ENCODE measurements at regions not wholly inside any gene's neighbourhood (a gene's known extent, or its start where the extent isn't known, plus 50 kb on each side); places are given as distances from the start of the nearest gene placed in this dataset.

- Histone ChIP-seq H3K4me3 (ENCODE audit: low read length, poor library complexity, severe bottlenecking) (no peak overlapping the region), H3K9ac (ENCODE audit: low read depth, low read length, poor library complexity, severe bottlenecking) (no peak overlapping the region), H3K27me3 (ENCODE audit: insufficient read depth, low read length, poor library complexity, severe bottlenecking) (no peaks in the 10 kb centered on the region), H3K9me3 (ENCODE audit: insufficient read depth, low read depth, low read length) (no peaks in the 10 kb centered on the region; the same call in 1 of the 2 replicates), H2AFZ (ENCODE audit: low read length) (no peak overlapping the region), H3K9me2 (replicated peaks; ENCODE audit: low read depth, low read length) (no peaks in the 10 kb centered on the region), H3K79me2 (ENCODE audit: insufficient read depth, low read length) (no peaks in the 10 kb centered on the region), H3F3A (ENCODE audit: low read depth) (no peaks in the 10 kb centered on the region), H4K20me1 (ENCODE audit: insufficient read depth, low read length, poor library complexity, severe bottlenecking) (no peaks in the 10 kb centered on the region), H3K4me2 (ENCODE audit: low read depth, low read length, poor library complexity, severe bottlenecking) (no peak overlapping the region), H3K4me1 (ENCODE audit: insufficient read depth, low read length, poor library complexity, severe bottlenecking) (no peaks in the 10 kb centered on the region), H3K36me3 (ENCODE audit: insufficient read depth, low read length) (no peaks in the 10 kb centered on the region)
- TF ChIP-seq CTCF (conservative IDR thresholded peaks at IDR 0.05; ENCODE audit: low read length), result no peak
Measured at GRCh38 chr12:115672506-115673080, 604.9 kb downstream of the MED13L start.

- H3K4me2 ChIP-seq (ENCODE audit: low read depth, low read length, poor library complexity, severe bottlenecking), result no peak overlapping the region
Measured at GRCh38 chr12:115672086-115672485, 605.4 kb downstream of the MED13L start.

GRCh38 chr12:115670869-115671268 lies 606.6 kb downstream of the MED13L start:
- no peak overlapping the region for H2AFZ ChIP-seq (ENCODE audit: low read length)
- H3K9ac ChIP-seq (ENCODE audit: low read depth, low read length, poor library complexity, severe bottlenecking), result no peak overlapping the region
- H3K4me1 ChIP-seq (ENCODE audit: insufficient read depth, low read length, poor library complexity, severe bottlenecking), result no peaks in the 10 kb centered on the region
- H3K27me3 ChIP-seq (ENCODE audit: insufficient read depth, low read length, poor library complexity, severe bottlenecking), result no peaks in the 10 kb centered on the region
- no peaks in the 10 kb centered on the region for H3K9me2 ChIP-seq (replicated peaks; ENCODE audit: low read depth, low read length)
- no peaks in the 10 kb centered on the region for H4K20me1 ChIP-seq (ENCODE audit: insufficient read depth, low read length, poor library complexity, severe bottlenecking)
- no peak overlapping the region for H3K4me2 ChIP-seq (ENCODE audit: low read depth, low read length, poor library complexity, severe bottlenecking)
- H3K9me3 ChIP-seq (ENCODE audit: insufficient read depth, low read depth, low read length), result no peaks in the 10 kb centered on the region; the same call in 1 of the 2 replicates
- no peaks in the 10 kb centered on the region for H3K36me3 ChIP-seq (ENCODE audit: insufficient read depth, low read length)
- H3F3A ChIP-seq (ENCODE audit: low read depth), result no peaks in the 10 kb centered on the region
- H3K79me2 ChIP-seq (ENCODE audit: insufficient read depth, low read length), result no peaks in the 10 kb centered on the region
- TF ChIP-seq EZH2phosphoT487 (IDR thresholded peaks at IDR 0.05; ENCODE audit: borderline replicate concordance), result no peak
- no peak for TF ChIP-seq CTCF (conservative IDR thresholded peaks at IDR 0.05; ENCODE audit: low read length)
- no peak overlapping the region for H3K4me3 ChIP-seq (ENCODE audit: low read length, poor library complexity, severe bottlenecking)

More at GRCh38 chr12:115672086-115672485, 605.4 kb downstream of the MED13L start:
- no peak overlapping the region for H3K9ac ChIP-seq (ENCODE audit: low read depth, low read length, poor library complexity, severe bottlenecking)
- no peak for TF ChIP-seq CTCF (conservative IDR thresholded peaks at IDR 0.05; ENCODE audit: low read length)
- TF ChIP-seq EZH2phosphoT487 (IDR thresholded peaks at IDR 0.05; ENCODE audit: borderline replicate concordance), result no peak
- H3K79me2 ChIP-seq (ENCODE audit: insufficient read depth, low read length), result no peaks in the 10 kb centered on the region
- H3K9me3 ChIP-seq (ENCODE audit: insufficient read depth, low read depth, low read length), result no peaks in the 10 kb centered on the region; the same call in 1 of the 2 replicates
- no peaks in the 10 kb centered on the region for H3K27me3 ChIP-seq (ENCODE audit: insufficient read depth, low read length, poor library complexity, severe bottlenecking)
- H4K20me1 ChIP-seq (ENCODE audit: insufficient read depth, low read length, poor library complexity, severe bottlenecking), result no peaks in the 10 kb centered on the region
- no peaks in the 10 kb centered on the region for H3F3A ChIP-seq (ENCODE audit: low read depth)
- no peaks in the 10 kb centered on the region for H3K9me2 ChIP-seq (replicated peaks; ENCODE audit: low read depth, low read length)
- no peaks in the 10 kb centered on the region for H3K4me1 ChIP-seq (ENCODE audit: insufficient read depth, low read length, poor library complexity, severe bottlenecking)
- no peaks in the 10 kb centered on the region for H3K36me3 ChIP-seq (ENCODE audit: insufficient read depth, low read length)
- no peak overlapping the region for H2AFZ ChIP-seq (ENCODE audit: low read length)
- no peak overlapping the region for H3K4me3 ChIP-seq (ENCODE audit: low read length, poor library complexity, severe bottlenecking)

Data from Loucy (cell line).